Eye (tissue), 1 donor: ENCODE measurements at regions not wholly inside any gene's neighbourhood (a gene's known extent, or its start where the extent isn't known, plus 50 kb on each side); places are given as distances from the start of the nearest gene placed in this dataset.
A peak's percentile ranks its signal among the peaks of the same experiment; 100 is the strongest.

ENCODE experiments used
- DNase-seq: peaks from one replicate; pipeline ENCODE4 v3.0.0-alpha.2; 2015

- no peak for DNase-seq
These were observed 211.7 kb downstream of the FAM76B start for GRCh38 chr11:95577716-95578460.

DNA sequence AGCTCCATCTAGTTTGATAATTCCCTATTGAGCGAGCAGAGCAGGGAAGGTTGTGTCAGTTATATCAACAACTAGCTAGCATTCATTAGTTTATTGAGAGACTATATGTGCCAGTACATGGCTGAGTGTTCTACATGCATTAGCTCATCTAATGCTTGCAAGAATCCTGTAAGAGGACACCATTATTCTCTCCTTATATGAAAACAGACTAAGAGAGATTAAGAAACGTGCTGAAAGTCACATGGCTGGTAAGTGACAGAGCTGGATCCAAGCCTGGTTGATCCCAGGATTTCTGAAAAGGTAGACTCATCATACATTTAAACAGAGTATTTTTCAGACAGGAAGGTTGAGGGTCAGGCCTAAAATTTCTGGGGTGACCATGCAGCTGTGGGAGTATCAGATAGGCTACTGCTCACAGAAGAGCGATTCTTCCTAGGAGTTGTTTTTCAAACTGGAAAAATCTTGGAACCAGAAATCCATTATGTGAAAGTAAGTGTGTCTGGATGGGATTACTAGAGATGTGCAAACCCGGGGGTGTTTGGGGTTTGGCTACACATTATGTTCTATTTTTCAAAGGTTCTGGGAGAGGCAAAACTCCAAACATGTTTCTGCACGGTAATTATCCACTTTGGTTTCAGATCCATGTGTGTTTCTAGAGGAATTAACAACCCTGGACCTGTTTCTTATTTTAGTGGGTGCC, 213.3 kb downstream of the FAM76B start:
- DNase-seq, result peak; percentile 58

DNA sequence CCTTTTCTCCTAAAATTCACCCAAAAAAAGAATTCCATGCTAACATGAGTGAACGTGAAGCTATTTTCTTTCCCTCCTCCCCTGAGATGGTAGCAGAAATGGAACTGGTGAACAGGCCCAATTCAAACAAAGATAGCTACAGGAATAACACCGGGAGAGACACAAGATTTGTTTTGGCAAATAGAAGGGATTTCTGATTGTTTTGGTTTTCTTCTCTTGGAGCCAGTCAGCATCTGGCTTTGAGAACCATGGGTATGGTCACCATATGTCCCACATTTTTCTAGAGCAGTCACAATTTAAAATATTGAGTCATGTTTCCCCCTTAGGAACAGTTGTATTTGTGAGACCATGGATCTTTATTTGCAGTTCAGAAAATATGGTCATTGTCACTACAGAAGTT, 214.1 kb downstream of the FAM76B start:
- DNase-seq, result peak; percentile 62

DNA sequence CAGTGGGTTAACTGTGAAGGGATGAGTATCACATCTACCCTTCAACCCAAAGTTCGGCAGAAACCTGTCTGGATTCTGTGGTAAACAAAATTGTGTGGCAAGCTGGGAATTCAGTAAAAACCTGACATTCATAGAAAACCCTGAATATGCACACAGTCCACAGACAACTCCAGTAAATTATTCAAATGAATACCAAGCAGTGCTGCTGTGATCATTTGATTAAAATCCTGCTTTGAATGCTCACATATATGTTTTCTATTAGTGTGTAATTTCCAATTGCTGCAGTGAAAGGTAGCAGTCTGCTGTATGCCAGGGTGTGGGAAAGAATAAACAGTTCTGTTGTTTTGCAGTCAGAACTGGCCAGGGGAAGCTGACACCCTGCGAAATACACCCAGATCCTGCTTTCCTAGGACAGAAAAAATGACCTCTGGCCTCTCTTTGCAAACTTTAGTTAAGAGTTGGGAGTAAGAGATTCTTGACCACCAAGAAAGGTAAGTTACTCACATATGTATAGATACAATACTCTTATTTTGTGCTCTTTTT, 217.8 kb downstream of the FAM76B start:
- DNase-seq, result no peak

DNA sequence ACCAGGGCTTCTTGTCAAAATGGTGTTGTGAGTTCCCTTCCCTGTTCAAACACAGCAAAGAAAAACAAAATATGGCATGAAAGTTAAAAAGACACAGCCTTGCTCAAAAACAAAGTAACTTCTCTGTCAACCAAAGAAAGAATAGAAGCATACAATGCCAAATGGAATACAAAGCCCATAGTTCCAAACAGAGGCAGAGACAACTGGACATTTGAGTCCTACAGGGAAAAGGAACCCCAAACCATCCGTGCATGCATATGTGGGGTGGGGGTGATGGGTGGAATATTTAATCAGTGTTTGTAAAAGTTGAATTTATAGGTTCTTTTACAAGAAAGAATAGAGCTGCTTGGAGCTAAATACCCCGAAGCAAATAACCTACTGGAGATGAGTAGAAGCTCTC, 218.7 kb downstream of the FAM76B start:
- no peak for DNase-seq

DNA sequence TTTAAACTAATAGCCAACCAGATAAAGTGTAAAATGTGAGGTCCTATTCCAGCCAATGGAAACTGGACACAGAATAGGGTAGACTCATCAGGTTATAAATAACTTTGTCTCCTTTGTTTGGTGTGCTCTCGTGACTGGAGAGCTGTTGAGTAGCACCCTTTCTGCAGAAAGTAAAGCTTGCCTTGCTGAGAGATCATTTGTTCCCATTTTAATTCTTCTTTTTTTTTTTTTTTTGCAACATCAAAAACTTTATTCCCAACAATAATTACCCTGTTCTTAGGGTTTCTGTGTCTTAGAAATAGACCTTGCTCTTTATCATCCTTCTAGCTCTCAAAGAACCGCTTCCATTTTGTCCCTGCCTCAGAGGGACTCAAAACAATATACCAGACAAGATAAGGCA, 220.4 kb downstream of the FAM76B start:
- no peak for DNase-seq

DNA sequence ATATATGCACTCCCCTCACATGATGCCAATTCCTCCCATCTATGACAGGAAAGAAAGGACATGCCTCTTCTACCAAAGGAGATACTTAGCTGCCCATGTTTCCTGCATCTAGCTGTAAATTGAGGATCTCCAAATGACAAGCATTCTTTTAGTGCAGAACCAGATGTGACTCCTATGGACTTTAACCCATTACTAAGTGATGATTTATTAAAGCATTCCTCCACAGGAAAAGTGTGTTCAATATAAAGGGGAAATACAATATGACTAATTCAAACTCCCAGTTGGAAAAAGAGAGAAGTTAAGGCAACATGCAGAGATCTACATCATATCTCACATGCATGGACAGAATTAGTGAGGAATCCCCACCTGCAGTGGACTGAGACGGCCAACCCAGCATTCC, 221.3 kb downstream of the FAM76B start:
- no peak for DNase-seq

DNA sequence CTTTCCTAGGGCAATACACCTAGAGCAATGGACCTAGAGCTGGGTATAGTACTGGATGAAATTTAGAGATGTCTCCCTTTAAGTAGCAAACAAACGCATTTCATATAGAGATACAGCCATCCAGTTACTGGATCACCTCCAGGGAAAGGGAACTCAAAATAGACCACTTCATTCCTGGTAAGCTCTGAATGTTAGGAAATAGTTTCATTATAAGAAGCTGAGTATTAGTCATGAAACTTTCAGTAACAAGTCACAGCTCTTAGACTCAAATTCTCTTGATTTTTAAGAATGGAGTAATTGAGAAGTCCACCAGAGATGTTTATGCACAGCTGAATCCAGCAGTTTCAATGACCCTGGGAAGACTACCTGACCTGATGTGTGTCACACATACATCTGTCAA, 221.9 kb downstream of the FAM76B start:
- no peak for DNase-seq

- DNase-seq, result peak; percentile 63
These were observed 223.4 kb downstream of the FAM76B start for GRCh38 chr11:95566211-95566610.

- DNase-seq, result peak; percentile 43
These were observed 223.8 kb downstream of the FAM76B start for GRCh38 chr11:95565724-95566141.

DNA sequence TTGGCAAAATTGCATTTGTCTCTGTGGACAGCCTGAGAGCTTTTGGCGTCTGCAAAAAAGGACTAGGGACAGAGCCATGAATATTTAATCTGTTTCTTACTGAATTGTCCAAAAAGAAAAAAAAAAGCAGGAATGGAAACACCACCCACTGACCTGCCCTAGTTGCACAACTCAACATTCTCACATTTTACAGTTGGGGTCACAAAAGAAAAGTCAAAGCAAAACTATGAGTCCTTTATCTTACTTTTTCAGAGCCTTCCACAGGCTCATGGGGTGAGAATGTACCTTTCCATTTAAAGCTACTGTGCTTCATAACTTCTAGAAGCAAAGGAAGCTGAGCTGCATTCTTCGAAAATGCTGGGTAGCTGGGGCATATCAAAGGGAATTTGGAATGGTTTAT, 225.7 kb downstream of the FAM76B start:
- DNase-seq, result no peak

DNA sequence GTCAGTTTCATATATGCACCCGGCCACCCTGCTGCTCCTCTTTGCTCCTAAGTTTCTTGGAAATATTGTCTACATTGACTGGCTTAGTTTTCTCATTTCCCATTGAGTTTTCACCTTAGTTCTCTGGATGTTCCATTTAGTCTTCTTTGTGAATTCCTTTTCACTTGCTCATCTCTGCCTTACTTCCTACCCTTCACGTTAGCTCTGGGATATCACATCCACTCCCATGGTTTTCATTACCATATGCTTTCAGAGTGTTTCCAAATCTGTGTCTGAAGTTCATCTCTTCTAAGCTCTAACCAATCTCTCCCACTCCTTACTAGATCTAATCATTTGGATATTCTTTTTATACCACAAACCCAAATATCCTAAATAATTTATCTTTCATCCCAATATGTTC, 226.4 kb downstream of the FAM76B start:
- DNase-seq, result no peak

- DNase-seq, result no peak
These were observed 227.2 kb downstream of the FAM76B start for GRCh38 chr11:95562196-95562921.

GRCh38 chr11:95559899-95560298, 229.7 kb downstream of the FAM76B start:
- DNase-seq, result no peak

- DNase-seq, result no peak
These were observed 232.2 kb downstream of the FAM76B start for GRCh38 chr11:95557376-95557775.

DNA sequence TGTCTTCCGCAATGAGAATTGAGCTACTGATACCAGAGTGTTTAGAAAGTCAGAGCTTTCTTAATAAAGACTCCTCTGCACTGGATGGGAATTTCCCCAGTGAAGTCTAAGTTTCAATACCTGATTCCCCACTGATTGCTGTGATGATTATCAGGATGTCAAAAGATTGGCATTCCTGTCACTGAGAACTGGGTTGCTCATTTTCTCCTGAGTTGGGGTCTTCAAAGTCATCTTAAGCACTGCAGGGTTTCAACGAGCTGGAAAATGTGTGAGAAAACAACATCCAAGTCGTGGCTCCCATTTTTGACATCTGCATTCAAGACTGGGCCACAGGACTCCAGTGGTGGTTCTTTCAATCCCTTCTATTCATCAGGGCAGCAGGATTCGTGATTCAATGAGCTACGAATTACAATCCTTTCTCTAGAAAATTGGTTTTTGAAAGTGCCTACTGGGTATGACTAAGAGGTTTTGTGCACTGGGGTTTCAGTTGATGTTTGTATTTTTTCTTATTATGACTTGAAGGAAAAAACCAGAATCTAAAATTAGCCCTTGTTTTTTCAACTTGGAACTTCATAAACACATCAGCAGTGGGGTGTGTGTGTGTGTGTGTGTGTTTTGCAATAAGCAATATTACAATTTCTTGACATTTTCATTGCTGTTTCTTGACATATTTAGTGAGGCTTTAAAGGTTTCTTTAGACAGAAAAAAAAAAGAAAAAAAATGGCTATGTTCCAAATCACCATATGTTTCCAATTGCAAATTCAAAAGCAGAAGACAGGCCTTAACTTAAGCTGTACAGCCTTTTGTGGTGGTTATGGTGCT, 233.0 kb downstream of the FAM76B start:
- peak; percentile 76 for DNase-seq

GRCh38 chr11:95556011-95556341, 233.6 kb downstream of the FAM76B start:
- DNase-seq, result no peak

- DNase-seq, result no peak
These were observed 234.7 kb downstream of the FAM76B start for GRCh38 chr11:95554911-95555310.

- DNase-seq, result no peak
These were observed 240.3 kb downstream of the FAM76B start for GRCh38 chr11:95549301-95549700.

DNA sequence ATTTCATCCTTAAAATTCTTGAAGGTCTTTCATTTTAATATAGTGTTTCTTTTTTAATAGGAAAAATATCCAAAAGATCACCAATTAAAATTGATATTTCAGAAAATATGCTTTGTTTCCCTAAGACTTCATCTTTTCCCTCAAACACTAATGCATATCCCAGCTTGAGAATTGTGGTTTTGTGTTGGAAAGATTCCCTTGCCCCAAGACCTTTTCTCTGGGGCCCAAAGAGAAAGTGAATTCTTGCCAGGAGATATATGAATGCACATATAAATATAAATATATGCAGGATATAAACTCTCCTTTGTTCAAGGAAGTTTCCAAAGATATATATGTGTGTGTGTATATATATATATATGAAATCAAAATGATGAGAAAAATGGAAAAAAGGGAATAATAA, 241.2 kb downstream of the FAM76B start:
- DNase-seq, result no peak

- no peak for DNase-seq
These were observed 241.6 kb downstream of the FAM76B start for GRCh38 chr11:95547976-95548375.

DNA sequence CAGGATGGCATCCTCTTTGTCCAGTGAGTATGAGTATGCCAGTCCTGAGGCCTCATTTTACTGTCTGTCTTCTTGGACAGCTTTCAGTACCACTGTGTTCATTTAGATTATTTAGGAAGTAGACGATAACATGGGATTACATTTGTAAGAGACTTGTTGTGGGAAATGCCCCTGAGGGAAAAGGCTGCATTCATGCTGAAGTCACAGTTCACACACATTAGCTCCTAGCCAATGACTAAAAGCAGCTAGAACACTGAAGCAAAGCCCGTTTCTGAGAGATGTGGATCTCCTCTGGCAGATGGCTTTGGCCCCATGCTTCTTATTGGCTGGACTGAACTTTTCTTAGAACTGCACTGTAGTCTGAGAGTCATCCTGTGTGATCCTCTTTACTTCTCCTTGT, 242.4 kb downstream of the FAM76B start:
- DNase-seq, result no peak
